ENCODE measurements at regions not wholly inside any gene's neighbourhood (a gene's known extent, or its start where the extent isn't known, plus 50 kb on each side); places are given as distances from the start of the nearest gene placed in this dataset.
"Not testable (repeated sequence)": the region's sequence is repeated elsewhere in the genome, so short reads cannot be mapped to it uniquely, and the experiment has no call there.

DNA sequence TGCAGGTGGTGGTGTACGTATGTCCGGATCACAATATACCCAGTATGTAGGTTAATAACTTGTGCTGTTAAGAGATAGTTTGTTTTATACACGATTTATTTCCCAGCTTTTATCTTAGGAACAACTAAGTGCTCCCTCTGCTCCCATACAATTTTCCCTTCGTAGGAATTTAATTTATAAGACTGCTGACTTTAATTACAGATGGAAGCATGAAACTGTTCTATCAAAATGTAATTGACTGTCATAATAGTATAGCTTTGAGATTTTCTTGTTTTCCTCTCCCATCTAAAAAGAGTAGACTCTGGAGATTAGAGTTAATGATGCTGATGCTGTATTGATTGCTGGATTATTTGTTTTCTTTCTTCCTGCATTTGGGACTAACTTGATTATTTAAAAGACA lies 370.7 kb upstream of the SGO1 start:
- ChIA-PET POLR2A (no interaction called here), CTCF (no interaction called here)
- H3K9me3 Mint-ChIP-seq (ENCODE audit: unreplicated experiment) = no peaks in the 10 kb centered on the region
- peaks cover 5% of the 10 kb centered on the region for H3K4me1 Mint-ChIP-seq (ENCODE audit: insufficient read depth, unreplicated experiment)
- DNase-seq (ENCODE audit: unreplicated experiment) = no peak
- intact Hi-C loops (cut with micrococcal nuclease) = no loop called here
- no peaks in the 10 kb centered on the region for H3K27me3 Mint-ChIP-seq (ENCODE audit: insufficient read depth, unreplicated experiment)
- H3K36me3 Mint-ChIP-seq (ENCODE audit: insufficient read depth, unreplicated experiment) = no peaks in the 10 kb centered on the region
- BruUV-seq (replicated peaks) = no TSS peak
- TF ChIP-seq CTCF (IDR thresholded peaks at IDR 0.05; ENCODE audit: unreplicated experiment) = no peak
- H3K4me3 Mint-ChIP-seq (ENCODE audit: unreplicated experiment) = no peak overlapping the region
- H3K27ac Mint-ChIP-seq (ENCODE audit: low read depth, unreplicated experiment) = no peak overlapping the region

GRCh38 chr3:20552605-20553275 lies 366.7 kb upstream of the SGO1 start:
- ChIA-PET POLR2A (no interaction called here), CTCF (interaction anchor here (0.5 to 0.6 kb wide), 2 partner anchors 1151 to 1342 kb away, joined by 3 read pairs; no protein-coding TSS in a partner anchor)
- no peak for TF ChIP-seq CTCF (IDR thresholded peaks at IDR 0.05; ENCODE audit: unreplicated experiment)
- BruUV-seq (replicated peaks) = no TSS peak
- no peak for DNase-seq (ENCODE audit: unreplicated experiment)
- H3K36me3 Mint-ChIP-seq (ENCODE audit: insufficient read depth, unreplicated experiment) = no peaks in the 10 kb centered on the region
- intact Hi-C loops (cut with micrococcal nuclease) = no loop called here
- H3K4me3 Mint-ChIP-seq (ENCODE audit: unreplicated experiment) = no peak overlapping the region
- no peaks in the 10 kb centered on the region for H3K27me3 Mint-ChIP-seq (ENCODE audit: insufficient read depth, unreplicated experiment)
- H3K27ac Mint-ChIP-seq (ENCODE audit: low read depth, unreplicated experiment) = no peak overlapping the region
- no peaks in the 10 kb centered on the region for H3K4me1 Mint-ChIP-seq (ENCODE audit: insufficient read depth, unreplicated experiment)
- no peaks in the 10 kb centered on the region for H3K9me3 Mint-ChIP-seq (ENCODE audit: unreplicated experiment)

DNA sequence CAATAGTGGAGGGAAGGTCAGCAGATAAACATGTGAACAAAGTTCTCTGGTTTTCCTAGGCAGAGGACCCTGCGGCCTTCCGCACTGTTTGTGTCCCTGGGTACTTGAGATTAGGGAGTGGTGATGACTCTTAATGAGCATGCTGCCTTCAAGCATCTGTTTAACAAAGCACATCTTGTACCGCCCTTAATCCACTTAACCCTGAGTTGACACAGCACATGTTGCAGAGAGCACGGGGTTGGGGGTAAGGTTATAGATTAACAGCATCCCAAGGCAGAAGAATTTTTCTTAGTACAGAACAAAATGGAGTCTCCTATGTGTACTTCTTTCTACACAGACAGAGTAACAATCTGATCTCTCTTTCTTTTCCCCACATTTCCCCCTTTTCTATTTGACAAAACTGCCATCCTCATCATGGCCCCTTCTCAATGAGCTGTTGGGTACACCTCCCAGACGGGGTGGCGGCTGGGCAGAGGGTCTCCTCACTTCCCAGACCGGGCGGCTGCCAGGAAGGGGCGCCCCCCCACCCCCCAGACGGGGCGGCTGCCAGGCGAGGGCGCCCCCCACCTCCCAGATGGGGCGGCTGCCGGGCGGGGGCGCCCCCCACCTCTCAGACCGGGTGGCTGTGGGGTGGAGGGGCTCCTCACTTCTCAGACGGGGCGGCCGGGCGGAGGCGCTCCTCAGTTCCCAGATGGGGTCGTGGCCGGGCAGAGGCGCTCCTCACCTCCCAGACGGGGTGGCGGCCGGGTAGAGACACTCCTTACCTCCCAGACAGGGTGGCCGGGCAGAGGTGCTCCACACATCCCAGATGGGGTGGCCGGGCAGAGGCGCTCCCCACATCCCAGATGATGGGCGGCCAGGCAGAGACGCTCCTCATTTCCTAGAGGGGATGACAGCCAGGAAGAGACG lies 361.6 kb upstream of the SGO1 start:
- POLR2A ChIA-PET; H3K27ac Mint-ChIP-seq (ENCODE audit: low read depth, unreplicated experiment); H3K27me3 Mint-ChIP-seq (ENCODE audit: insufficient read depth, unreplicated experiment); H3K36me3 Mint-ChIP-seq (ENCODE audit: insufficient read depth, unreplicated experiment); H3K4me3 Mint-ChIP-seq (ENCODE audit: unreplicated experiment); BruUV-seq (replicated peaks); intact Hi-C loops (cut with micrococcal nuclease); H3K4me1 Mint-ChIP-seq (ENCODE audit: insufficient read depth, unreplicated experiment); CTCF ChIA-PET; H3K9me3 Mint-ChIP-seq (ENCODE audit: unreplicated experiment); DNase-seq (ENCODE audit: unreplicated experiment): not testable (repeated sequence)

DNA sequence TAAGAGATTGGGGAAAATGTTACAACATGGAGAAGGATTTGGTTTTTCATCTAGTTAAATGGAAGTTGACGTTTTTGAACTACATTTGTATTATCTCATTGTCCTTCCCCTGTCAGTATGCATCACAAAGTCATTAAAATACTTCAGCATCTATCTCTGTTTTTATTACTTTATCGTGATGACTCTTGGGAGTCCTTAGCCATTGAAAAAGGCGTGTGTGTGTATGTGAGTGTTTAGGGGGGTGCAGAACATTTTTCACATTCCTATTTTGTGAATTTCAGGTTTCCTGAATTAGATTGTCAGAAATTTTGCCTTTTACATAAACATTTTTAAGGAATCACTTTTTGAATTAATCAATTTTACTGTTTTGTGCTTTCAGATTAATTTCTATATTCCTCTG lies 360.6 kb upstream of the SGO1 start:
- Mint-ChIP-seq H3K27ac (ENCODE audit: low read depth, unreplicated experiment) (no peak overlapping the region), H3K4me3 (ENCODE audit: unreplicated experiment) (no peak overlapping the region), H3K36me3 (ENCODE audit: insufficient read depth, unreplicated experiment) (no peaks in the 10 kb centered on the region), H3K27me3 (ENCODE audit: insufficient read depth, unreplicated experiment) (no peaks in the 10 kb centered on the region), H3K9me3 (ENCODE audit: unreplicated experiment) (no peaks in the 10 kb centered on the region), H3K4me1 (ENCODE audit: insufficient read depth, unreplicated experiment) (no peaks in the 10 kb centered on the region)
- intact Hi-C loops (cut with micrococcal nuclease) = no loop called here
- no peak for TF ChIP-seq CTCF (IDR thresholded peaks at IDR 0.05; ENCODE audit: unreplicated experiment)
- no TSS peak for BruUV-seq (replicated peaks)
- POLR2A ChIA-PET = no interaction called here
- CTCF ChIA-PET = no interaction called here
- DNase-seq (ENCODE audit: unreplicated experiment) = no peak
